ENCODE measurements at regions not wholly inside any gene's neighbourhood (a gene's known extent, or its start where the extent isn't known, plus 50 kb on each side); places are given as distances from the start of the nearest gene placed in this dataset.
A peak's percentile ranks its signal among the peaks of the same experiment; 100 is the strongest.

GRCh38 chr9:108521063-108521590 is 334.7 kb downstream of the ACTL7B start:
- Histone ChIP-seq H3K27ac (ENCODE audit: low read depth in 1 of 2, low read length in 1 of 2) (no peak overlapping the region), H3K36me3 (ENCODE audit: control insufficient read depth in 4 of 4, insufficient read depth in 4 of 4, low read length in 4 of 4) (no peaks in the 10 kb centered on the region), H3K27me3 (ENCODE audit: control insufficient read depth in 3 of 3, insufficient read depth in 3 of 3, low read length in 2 of 3) (no peaks in the 10 kb centered on the region), H3K4me1 (ENCODE audit: control insufficient read depth in 5 of 5, insufficient read depth in 5 of 5, low read length in 5 of 5) (no peaks in the 10 kb centered on the region), H3K4me3 (no peak overlapping the region), H3K9me3 (ENCODE audit: control insufficient read depth in 4 of 4, insufficient read depth in 3 of 4, low read length in 3 of 4) (no peaks in the 10 kb centered on the region), H3K9ac (ENCODE audit: insufficient read depth in 1 of 2, low read length in 2 of 2) (no peak overlapping the region)
- 89 to 95% methylated on average over 2 of the region's 2 CpGs for WGBS, 2 donors
- TF ChIP-seq CTCF (IDR thresholded peaks at IDR 0.05; ENCODE audit: control extremely low read depth, extremely low read depth): no peak
- DNase-seq (no peak), ATAC-seq (ENCODE audit: insufficient read depth, low FRiP score) (no peak)

- no peak for TF ChIP-seq CTCF (IDR thresholded peaks at IDR 0.05; ENCODE audit: control extremely low read depth, extremely low read depth)
- no peaks in the 10 kb centered on the region for H3K4me1 ChIP-seq (ENCODE audit: control insufficient read depth in 5 of 5, insufficient read depth in 5 of 5, low read length in 5 of 5)
- ATAC-seq (ENCODE audit: insufficient read depth, low FRiP score): no peak
Measured at GRCh38 chr9:108519437-108519836, 336.3 kb downstream of the ACTL7B start.

GRCh38 chr9:108517651-108518365 is 338.0 kb downstream of the ACTL7B start:
- Histone ChIP-seq H3K4me1 (ENCODE audit: control insufficient read depth in 5 of 5, insufficient read depth in 5 of 5, low read length in 5 of 5) (no peaks in the 10 kb centered on the region), H3K9ac (ENCODE audit: insufficient read depth in 1 of 2, low read length in 2 of 2) (no peak overlapping the region), H3K9me3 (ENCODE audit: control insufficient read depth in 4 of 4, insufficient read depth in 3 of 4, low read length in 3 of 4) (no peaks in the 10 kb centered on the region), H3K36me3 (ENCODE audit: control insufficient read depth in 4 of 4, insufficient read depth in 4 of 4, low read length in 4 of 4) (no peaks in the 10 kb centered on the region), H3K27me3 (ENCODE audit: control insufficient read depth in 3 of 3, insufficient read depth in 3 of 3, low read length in 2 of 3) (no peaks in the 10 kb centered on the region), H3K4me3 (no peak overlapping the region), H3K27ac (ENCODE audit: low read depth in 1 of 2, low read length in 1 of 2) (no peak overlapping the region)
- DNase-seq (peak in 2 of 3 donors; percentile 22 to 23), ATAC-seq (ENCODE audit: insufficient read depth, low FRiP score) (no peak)
- TF ChIP-seq CTCF (IDR thresholded peaks at IDR 0.05; ENCODE audit: control extremely low read depth, extremely low read depth): no peak
- WGBS, 2 donors: 68 to 83% methylated on average over 9 of the region's 9 CpGs

More at GRCh38 chr9:108519437-108519836, 336.3 kb downstream of the ACTL7B start:
- Histone ChIP-seq H3K36me3 (ENCODE audit: control insufficient read depth in 4 of 4, insufficient read depth in 4 of 4, low read length in 4 of 4) (no peaks in the 10 kb centered on the region), H3K9me3 (ENCODE audit: control insufficient read depth in 4 of 4, insufficient read depth in 3 of 4, low read length in 3 of 4) (no peaks in the 10 kb centered on the region), H3K4me3 (no peak overlapping the region), H3K27ac (ENCODE audit: low read depth in 1 of 2, low read length in 1 of 2) (no peak overlapping the region), H3K27me3 (ENCODE audit: control insufficient read depth in 3 of 3, insufficient read depth in 3 of 3, low read length in 2 of 3) (no peaks in the 10 kb centered on the region), H3K9ac (ENCODE audit: insufficient read depth in 1 of 2, low read length in 2 of 2) (no peak overlapping the region)
- 91 to 96% methylated on average over 2 of the region's 2 CpGs for WGBS, 2 donors
- no peak for DNase-seq
